ENCODE measurements at regions not wholly inside any gene's neighbourhood (a gene's known extent, or its start where the extent isn't known, plus 50 kb on each side); places are given as distances from the start of the nearest gene placed in this dataset.

GRCh38 chr13:39215971-39216370, 177.7 kb downstream of the NHLRC3 start:
- TF ChIP-seq CTCF (conservative IDR thresholded peaks at IDR 0.05 in 1 of 2, IDR thresholded peaks at IDR 0.05 in 1 of 2; ENCODE audit: low read depth in 1 of 2, low read length in 2 of 2) (no peak), EZH2 (IDR thresholded peaks at IDR 0.05; ENCODE audit: low read length, missing control alignments) (no peak)
